ENCODE measurements at regions not wholly inside any gene's neighbourhood (a gene's known extent, or its start where the extent isn't known, plus 50 kb on each side); places are given as distances from the start of the nearest gene placed in this dataset.

- TF ChIP-seq CTCF (IDR thresholded peaks at IDR 0.05) (no peak), POLR2A (IDR thresholded peaks at IDR 0.05) (no peak), EP300 (IDR thresholded peaks at IDR 0.05) (no peak)
Measured at GRCh38 chr7:155369766-155370165, 72.1 kb downstream of the INSIG1 start.
